Stimulated activated CD4-positive, alpha-beta T cell treated with anti-CD3 and anti-CD28 coated beads, Interleukin-15, amount 100 ng/mL, for 1 hour (primary cell): ENCODE measurements at regions not wholly inside any gene's neighbourhood (a gene's known extent, or its start where the extent isn't known, plus 50 kb on each side); places are given as distances from the start of the nearest gene placed in this dataset.

Experiments
- DNase-seq, 2 donors: peaks; one replicate each; pipeline ENCODE4 v3.0.0-alpha.2; 2020; ENCODE audit warnings: low read depth in 1 of 2, low spot score in 1 of 2

DNA sequence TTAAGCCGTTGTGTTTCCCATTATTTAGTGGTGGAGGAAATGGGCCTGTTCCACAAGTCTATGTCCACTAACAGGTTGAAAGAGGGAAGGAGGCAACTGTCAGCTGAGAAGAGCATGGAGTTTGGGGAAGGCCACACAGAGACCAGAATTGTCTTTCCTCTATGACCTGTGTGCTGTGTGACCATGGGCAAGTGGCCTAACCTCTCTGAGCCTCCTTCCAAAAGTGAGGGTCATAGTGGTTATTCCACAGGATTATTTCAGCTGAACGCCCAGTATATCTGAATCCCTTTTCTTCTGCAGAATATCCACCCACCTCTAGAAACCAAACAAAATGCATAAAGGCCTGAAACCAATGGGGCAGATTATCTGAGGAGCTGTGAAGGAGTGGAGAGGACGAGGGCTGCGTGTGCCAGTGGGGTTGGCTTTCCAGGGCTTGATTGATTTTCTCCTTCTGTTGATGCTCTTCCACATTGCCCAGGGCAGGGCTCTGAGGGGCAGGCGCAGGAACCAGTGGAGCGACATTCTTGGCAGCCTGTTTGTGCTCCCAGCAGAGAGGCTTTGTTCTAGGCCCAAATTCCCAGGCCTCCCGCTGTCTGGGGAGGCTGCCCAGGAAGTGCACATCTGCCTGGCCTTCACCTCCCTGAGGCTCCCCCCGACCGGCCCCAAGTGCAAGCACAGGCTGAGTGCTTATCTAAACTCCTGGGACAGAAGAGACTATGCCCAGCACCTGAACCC is 452.7 kb downstream of the BCL11B start:
- no peak for DNase-seq

DNA sequence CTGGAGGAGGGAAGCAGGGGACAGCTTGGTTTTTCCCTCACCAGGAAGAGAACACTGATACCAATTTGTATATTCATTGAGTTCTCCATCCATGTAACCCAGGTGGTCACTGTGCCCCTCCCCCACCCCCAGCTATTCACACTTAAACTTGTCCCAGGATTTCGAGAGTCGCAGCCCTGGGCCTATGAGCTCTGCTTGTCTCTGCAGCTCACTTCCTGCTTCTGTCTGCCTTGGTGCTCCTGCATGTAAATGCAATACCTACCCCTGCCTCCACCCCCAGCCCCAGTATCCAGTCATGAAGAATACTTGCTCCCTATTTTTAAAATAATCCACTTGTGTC is 452.2 kb downstream of the BCL11B start:
- no peak for DNase-seq

DNA sequence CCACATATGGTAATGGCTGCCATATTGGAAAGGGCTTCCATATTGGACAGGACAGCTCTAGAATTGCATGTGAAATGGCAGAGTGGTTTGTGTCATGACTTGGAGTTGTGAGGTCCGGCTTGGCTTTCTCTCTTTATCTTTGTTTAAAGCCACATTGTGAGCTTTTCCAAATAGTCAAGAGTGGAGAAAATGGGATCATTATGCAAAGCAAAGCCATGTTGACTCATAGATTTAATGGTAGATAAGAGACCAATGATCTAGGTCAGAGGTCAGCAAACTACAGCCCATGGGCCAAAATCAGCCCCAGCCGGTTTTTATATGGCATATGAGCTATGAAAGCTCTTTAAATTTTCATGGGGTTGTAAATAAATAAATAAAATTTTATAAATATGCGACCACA is 449.1 kb downstream of the BCL11B start:
- DNase-seq, result no peak

GRCh38 chr14:98826618-98827017 is 445.4 kb downstream of the BCL11B start:
- DNase-seq, result no peak

DNA sequence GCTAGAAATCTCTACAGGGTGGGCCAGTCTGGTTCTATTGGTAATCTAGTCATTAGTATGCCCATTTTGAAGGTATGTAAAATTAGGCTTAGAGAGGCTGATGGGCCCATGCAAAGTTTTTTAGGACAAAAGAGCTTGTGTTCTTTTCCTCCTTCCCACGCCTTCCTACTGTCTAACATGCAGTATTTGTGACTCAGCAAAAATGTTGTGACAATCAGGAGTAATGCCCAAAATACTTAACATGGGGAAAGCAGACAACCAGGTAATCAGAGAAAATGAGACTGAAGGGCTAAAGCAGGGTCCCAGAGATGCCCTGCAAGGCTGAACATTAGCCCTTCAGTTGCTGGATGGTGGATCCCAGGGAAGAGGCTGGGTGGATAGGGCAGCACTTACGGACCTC is 437.9 kb downstream of the BCL11B start:
- DNase-seq, result no peak

- DNase-seq, result no peak
Observed at GRCh38 chr14:98835051-98835824, 436.8 kb downstream of the BCL11B start.

DNA sequence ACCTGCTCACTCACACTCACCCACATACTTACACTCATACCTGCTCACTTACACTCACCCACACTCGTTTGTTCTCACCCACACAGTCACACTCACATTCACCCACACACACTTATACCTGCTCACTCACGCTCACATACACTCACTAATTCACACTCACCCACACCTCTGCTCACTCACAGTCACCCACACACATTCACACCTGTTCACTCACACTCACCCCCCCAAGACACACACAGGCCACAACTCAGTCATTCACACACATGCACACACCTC is 436.2 kb downstream of the BCL11B start:
- DNase-seq, result no peak

GRCh38 chr14:98840091-98840490 is 431.9 kb downstream of the BCL11B start:
- no peak for DNase-seq

GRCh38 chr14:98840511-98840910 is 431.5 kb downstream of the BCL11B start:
- DNase-seq, result no peak

- DNase-seq, result no peak
Observed at GRCh38 chr14:98844456-98844855, 427.5 kb downstream of the BCL11B start.

DNA sequence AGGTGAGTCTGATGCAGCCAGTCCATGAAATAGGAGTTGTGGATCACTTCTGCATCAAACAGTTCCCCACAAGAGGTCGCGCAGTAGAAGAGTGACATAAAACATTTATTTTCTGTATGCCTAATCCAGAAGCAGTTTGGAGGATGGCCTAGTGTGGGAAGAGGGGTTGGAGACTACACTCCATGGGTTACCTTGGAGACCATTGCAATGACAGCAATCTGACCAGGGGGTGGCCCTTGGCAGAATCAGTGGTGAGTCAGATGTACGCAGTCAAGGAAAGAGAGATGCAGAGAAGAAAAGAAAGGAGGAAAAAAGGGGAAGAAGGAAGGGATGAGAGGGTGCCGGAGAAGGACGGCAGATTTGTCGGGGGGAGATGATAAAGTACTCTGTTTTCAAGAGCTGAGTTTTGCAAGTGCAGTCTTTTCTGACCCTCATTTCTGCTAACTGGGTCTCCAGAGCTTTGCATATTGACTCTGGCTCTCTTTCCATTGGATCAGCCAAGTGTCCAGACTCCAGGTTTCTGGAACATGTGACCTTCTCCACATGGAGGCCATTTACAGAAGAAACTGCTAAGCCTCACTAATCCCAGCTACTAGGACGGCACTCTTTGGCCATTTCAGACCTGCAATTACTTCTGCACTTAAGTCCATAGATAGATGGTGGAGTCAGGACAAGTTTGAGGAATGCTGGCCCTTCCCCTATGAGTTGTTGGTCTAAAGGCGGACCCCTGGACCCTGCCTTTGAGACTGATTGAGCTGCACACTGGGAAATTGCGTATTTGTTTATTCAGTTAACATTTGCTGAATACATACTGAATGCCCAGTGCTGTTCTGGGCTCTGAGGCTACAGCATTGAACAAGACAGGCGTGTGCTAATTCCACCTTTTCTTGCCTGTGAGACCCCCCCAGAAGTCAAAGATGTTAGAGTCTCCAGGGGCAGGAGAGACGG is 424.2 kb downstream of the BCL11B start:
- DNase-seq, result no peak

DNA sequence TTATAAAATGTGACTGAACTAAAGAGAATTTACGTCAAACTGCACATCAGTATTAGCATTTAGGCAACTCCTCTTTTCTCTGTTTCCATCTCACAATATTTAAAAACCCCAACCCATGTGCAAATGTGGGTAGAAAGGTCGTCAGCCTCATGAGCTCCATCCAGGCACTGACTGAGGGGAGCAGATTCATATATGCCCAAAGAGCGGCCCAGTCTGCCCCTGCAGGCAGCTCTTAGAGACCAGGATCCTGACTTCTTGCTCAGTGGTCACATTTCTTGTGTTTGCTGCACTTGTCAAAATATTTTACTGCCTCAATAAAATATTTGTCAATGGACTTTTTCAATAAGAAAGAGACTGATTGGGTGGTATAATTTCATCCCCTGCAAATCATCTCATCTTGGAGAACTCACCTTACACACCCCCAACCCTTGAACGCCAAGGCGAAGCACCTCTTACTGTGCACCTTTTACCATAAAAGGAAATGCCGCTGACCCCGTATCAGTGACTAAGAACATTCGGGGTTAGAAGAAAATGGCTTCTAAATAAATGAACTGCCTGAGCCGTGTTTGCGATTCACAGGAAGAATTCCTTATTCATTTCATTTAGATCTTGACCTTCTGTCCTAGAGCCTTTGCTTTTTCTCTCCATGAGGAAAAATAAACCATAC is 418.8 kb downstream of the BCL11B start:
- DNase-seq, result no peak

GRCh38 chr14:98855926-98856715 is 415.9 kb downstream of the BCL11B start:
- DNase-seq, result no peak

DNA sequence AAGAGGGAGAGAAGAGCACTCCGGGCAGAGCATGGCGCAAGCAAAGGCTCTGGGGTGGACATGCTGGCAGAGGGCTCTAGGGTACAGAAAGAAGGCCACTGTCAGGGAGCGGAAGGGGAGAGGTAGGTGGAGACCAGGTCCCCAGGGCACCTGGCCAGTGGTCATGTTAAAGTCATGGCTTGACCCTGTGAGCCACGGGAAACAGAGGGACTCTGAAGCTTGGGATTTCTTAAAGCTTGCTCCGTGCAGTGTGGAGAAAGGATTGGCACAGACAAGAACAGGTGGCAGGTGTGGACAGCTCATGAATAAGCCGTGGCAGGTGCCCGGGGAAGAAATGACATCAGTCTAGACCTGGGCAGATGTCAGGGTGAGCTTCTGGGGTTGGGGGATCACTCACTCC is 413.8 kb downstream of the BCL11B start:
- no peak for DNase-seq

- DNase-seq, result no peak
Observed at GRCh38 chr14:98858561-98858960, 413.4 kb downstream of the BCL11B start.

- no peak for DNase-seq
Observed at GRCh38 chr14:98859301-98859700, 412.7 kb downstream of the BCL11B start.

GRCh38 chr14:98864211-98864610 is 407.8 kb downstream of the BCL11B start:
- DNase-seq, result no peak

DNA sequence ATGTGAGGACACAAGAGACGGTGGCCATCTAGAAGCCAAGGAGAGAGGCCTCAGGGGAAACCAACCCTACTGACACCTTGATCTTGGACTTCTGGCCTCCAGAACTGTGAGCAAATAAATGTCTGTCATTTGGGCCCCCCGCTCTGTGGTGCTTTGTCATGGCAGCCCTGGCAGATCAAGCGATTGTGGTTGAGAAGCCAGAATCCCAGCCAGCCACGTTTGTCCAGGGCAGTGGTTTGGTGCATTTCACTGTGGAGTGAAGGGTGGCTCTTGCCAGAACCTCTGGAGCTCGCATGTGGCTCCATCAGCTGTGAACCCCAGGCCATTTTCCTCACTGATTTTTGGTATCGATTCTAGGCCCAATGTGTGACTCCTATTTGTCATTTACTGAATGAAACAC is 404.9 kb downstream of the BCL11B start:
- no peak for DNase-seq

DNA sequence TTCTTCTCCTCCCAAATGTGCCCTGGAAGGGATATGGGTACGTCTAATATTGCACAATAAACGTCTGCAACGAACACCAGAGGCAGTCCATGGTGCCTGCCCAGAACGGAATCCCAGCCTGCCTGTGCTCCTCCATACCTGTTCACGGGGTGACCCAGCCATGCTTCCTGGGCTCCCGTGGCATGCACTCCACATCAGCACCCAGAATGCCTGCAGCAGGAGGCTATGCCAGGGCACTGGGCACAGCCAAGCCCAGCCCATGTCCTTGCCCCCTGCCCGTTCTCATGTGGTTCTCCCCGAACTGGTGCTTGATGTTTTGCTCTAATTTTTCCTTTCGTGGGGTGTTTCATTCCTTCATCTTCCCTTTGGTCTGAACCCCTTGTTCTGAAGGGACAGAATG is 404.3 kb downstream of the BCL11B start:
- no peak for DNase-seq

DNA sequence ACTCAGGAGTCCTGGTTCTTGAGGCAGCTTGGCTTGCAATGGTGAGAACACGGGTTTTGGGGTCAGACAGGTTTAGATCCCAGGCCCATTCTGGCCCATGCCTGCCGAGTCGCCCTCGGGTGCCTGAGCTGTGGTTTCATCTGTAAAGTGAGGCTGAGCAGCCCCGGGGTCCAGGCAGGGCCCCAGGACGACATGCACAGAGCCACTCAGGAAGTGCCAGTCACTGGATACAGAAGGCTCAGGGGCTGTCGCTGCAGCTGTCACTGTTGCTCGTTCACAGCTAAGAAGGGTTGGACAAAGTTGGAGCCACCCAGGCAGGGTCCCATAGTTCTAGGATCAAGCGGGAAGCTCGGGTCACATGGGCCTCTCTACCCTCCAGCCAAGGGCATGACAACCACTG is 403.1 kb downstream of the BCL11B start:
- DNase-seq, result no peak

DNA sequence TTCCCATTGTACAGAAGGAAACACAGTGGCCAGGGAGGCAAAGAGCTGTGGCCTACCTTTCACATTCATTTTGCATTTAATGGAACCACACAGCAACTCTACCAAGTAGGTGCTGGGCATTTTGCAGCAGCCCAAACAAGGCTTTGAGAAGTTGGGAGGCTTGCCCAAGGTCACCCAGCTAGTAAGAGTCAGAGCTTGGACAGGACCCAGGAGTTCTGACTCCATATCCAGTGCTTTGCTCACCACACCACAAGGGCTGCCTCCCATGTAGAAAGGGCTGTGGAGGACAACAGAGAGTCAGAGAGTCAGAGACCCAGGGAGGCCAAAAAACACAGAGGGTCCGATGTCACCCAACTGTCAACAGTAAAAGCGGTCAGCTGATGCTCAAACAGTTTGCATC is 400.2 kb downstream of the BCL11B start:
- DNase-seq, result no peak
